AG04449 (cell line): ENCODE measurements at regions not wholly inside any gene's neighbourhood (a gene's known extent, or its start where the extent isn't known, plus 50 kb on each side); places are given as distances from the start of the nearest gene placed in this dataset.
"Not testable (repeated sequence)": the region's sequence is repeated elsewhere in the genome, so short reads cannot be mapped to it uniquely, and the experiment has no call there.

Experiments
- CTCF ChIA-PET: fragments of 350-600 bp; formaldehyde crosslinking; extraction: SDS; loops from one replicate; lab custom pipeline; 2021; ENCODE audit warnings: antibody characterized with exemption; lab: Yijun Ruan, JAX
- POLR2A ChIA-PET: fragments of 400-600, 350-600 bp; formaldehyde crosslinking; extraction: SDS; loops from one replicate; lab custom pipeline; 2020; ENCODE audit warnings: antibody characterized with exemption, inconsistent platforms; lab: Yijun Ruan, JAX
- DNase-seq: peaks from one replicate; pipeline ENCODE4 v3.0.0-alpha.2; 2010; ENCODE audit warnings: low read depth, low spot score
- H3K4me3 ChIP-seq: 2 replicates; pipeline ENCODE4 v1.5.1; 2011; ENCODE audit warnings: low read depth, mild to moderate bottlenecking, control low read depth, low read length
- CTCF ChIP-seq: IDR thresholded peaks from one replicate; pipeline ENCODE4 v1.5.1; 2011; ENCODE audit warnings: mild to moderate bottlenecking, moderate library complexity, low read length, control low read depth, inconsistent platforms; ENCODE audit not compliant: insufficient read depth; ENCODE audit errors: missing control alignments

DNA sequence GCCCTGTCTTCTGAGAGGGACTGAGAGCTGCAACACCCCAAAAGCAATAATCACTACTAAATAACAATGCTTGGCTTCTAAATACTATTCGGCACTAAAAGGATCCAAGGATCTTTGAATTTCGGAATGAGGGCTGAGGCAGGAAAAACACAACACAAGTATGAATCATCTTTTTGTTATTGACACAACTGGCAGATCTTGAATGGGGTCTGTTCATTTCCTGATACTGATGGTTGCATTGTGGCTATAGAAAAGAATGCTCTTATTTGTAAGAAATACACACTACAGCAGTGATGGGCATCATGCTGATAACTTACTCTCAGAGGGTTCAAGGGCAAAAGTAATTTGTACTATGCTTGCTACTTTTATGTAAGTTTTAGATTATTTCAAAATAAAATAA lies 149.2 kb upstream of the PLD5 start:
- ChIA-PET POLR2A (no interaction called here), CTCF (no interaction called here)
- no peak for DNase-seq

DNA sequence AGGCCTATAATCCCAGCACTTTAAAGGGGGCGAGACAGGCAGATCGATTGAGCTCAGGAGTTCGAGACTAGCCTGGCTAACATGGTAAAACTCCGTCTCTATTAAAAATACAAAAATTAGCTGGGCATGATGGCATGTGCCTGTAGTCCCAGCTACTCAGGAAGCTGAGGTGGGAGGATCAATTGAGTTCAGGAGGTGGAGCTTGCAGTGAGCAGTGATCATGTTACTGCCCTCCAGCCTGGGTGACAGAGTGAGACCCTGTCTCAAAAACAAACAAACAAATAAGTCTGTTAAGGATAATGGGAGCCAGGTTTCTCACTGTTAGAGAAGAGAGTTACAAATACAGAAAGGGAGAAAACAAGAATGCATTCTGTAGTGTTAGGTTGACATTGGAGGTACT lies 148.7 kb upstream of the PLD5 start:
- DNase-seq, CTCF ChIA-PET, POLR2A ChIA-PET, H3K4me3 ChIP-seq: not testable (repeated sequence)

More for the DNA sequence above, 149.2 kb upstream of the PLD5 start:
- no peak for TF ChIP-seq CTCF
- no peak overlapping the region for H3K4me3 ChIP-seq

DNA sequence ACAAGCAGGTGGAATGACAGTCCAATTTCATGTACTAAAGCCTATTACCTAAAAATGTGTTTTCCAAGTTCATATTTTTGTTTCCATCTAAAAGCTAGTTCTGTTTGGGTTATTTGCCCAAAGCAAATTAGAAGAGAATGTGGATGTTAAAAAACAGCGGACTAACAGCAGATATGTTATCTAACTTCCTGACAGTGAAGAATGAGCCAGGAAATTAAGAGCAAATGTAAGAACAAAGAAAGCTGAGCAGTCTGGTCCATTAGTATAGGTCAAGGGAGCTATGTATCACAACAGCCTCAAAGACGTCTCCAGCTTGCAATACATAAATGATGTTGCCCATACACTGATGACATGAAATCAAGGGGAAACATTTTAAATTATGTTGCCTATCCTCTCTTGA lies 145.5 kb upstream of the PLD5 start:
- ChIA-PET CTCF (no interaction called here), POLR2A (no interaction called here)
- DNase-seq, result no peak
- TF ChIP-seq CTCF, result no peak
- H3K4me3 ChIP-seq, result no peak overlapping the region

GRCh38 chr1:242662886-242663285 lies 138.4 kb upstream of the PLD5 start:
- CTCF ChIA-PET, result no interaction called here
- no peak overlapping the region for H3K4me3 ChIP-seq
- no peak for TF ChIP-seq CTCF
- DNase-seq, result no peak
- POLR2A ChIA-PET, result no interaction called here

- POLR2A ChIA-PET, DNase-seq, CTCF ChIA-PET, H3K4me3 ChIP-seq: not testable (repeated sequence)
Measured at GRCh38 chr1:242653772-242654171, 129.3 kb upstream of the PLD5 start.

- TF ChIP-seq CTCF, result no peak
- H3K4me3 ChIP-seq, result no peak overlapping the region
- CTCF ChIA-PET, result no interaction called here
- DNase-seq, result no peak
- POLR2A ChIA-PET, result no interaction called here
Measured at GRCh38 chr1:242651817-242652216, 127.3 kb upstream of the PLD5 start.

DNA sequence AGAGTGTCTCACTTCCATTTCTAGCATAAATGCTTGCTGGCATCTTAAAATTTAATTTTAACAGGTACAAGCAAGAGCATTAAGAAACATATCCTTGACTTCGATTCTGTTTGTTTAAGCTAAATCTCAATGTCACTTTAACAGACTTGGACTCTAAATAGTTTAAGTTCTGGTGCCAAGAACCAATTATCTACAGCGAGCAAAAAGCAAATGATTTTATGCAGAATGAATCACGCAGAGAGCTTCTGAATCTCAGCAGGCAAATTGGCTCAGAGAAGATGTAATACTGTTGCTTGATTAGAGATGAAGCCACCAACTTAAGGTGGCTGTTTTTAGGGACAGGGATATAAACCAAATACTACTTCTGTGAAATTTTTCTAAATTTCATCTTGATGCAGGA lies 117.0 kb upstream of the PLD5 start:
- POLR2A ChIA-PET, result no interaction called here
- CTCF ChIA-PET, result interaction anchor here (0.7 kb wide), 1 partner anchor 9 kb away, joined by 3 read pairs; no protein-coding TSS in a partner anchor
- no peak for DNase-seq

More for the DNA sequence above, 117.0 kb upstream of the PLD5 start:
- TF ChIP-seq CTCF, result no peak
- H3K4me3 ChIP-seq, result no peak overlapping the region
